OCI-LY7 (cell line): ENCODE measurements at regions not wholly inside any gene's neighbourhood (a gene's known extent, or its start where the extent isn't known, plus 50 kb on each side); places are given as distances from the start of the nearest gene placed in this dataset.

Source experiments
- BruUV-seq: library from RNA; stranded (reverse); fragments of 400-500 nt; replicated peaks from 2 replicates; lab custom pipeline; 2021; lab: Mats Ljungman, UMichigan
- CTCF ChIA-PET: fragments of 300-600 bp; sonication (Branson Sonifier 250); formaldehyde crosslinking; loops from one replicate; lab custom pipeline; 2022; ENCODE audit warnings: antibody characterized with exemption; ENCODE audit not compliant: unreplicated experiment; lab: Charles Lee
- POLR2A ChIA-PET: fragments of 300-600 bp; sonication (Branson Sonifier 250); formaldehyde crosslinking; loops from one replicate; lab custom pipeline; 2022; ENCODE audit warnings: antibody characterized with exemption; lab: Charles Lee
- DNase-seq: peaks from one replicate; pipeline ENCODE4 v3.0.0-alpha.2; 2015; ENCODE audit warnings: low spot score
- H2AFZ ChIP-seq: fragments of 200-600 bp; sonication (generic), shearing (Covaris generic); 2 replicates; pipeline ENCODE4 v1.6.1; 2014; ENCODE audit warnings: mild to moderate bottlenecking, antibody characterized with exemption, low read length, moderate library complexity
- H3K27ac ChIP-seq: fragments of 200-600 bp; sonication (generic); 2 replicates; pipeline ENCODE4 v1.5.1; 2014; ENCODE audit warnings: mixed run types, low read depth, mild to moderate bottlenecking, moderate library complexity, low read length, inconsistent platforms; ENCODE audit not compliant: poor library complexity, severe bottlenecking
- H3K36me3 ChIP-seq: fragments of 200-600 bp; sonication (generic); 2 replicates; pipeline ENCODE4 v1.6.1; 2014; ENCODE audit warnings: mild to moderate bottlenecking, antibody characterized with exemption, low read length, moderate library complexity, mixed read lengths; ENCODE audit not compliant: insufficient read depth
- H3K4me1 ChIP-seq: fragments of 200-600 bp; sonication (generic); 2 replicates; pipeline ENCODE4 v1.5.1; 2014; ENCODE audit warnings: mild to moderate bottlenecking, low read length; ENCODE audit not compliant: insufficient read depth, poor library complexity, severe bottlenecking
- H3K4me2 ChIP-seq: fragments of 200-600 bp; sonication (generic); 2 replicates; pipeline ENCODE4 v1.6.1; 2014; ENCODE audit warnings: mild to moderate bottlenecking, low read length
- H3K4me3 ChIP-seq: fragments of 200-600 bp; sonication (generic); 2 replicates; pipeline ENCODE4 v1.5.1; 2014; ENCODE audit warnings: mild to moderate bottlenecking, low read depth, low read length; ENCODE audit not compliant: poor library complexity, severe bottlenecking
- H3K79me2 ChIP-seq: fragments of 200-600 bp; sonication (generic); 2 replicates; pipeline ENCODE4 v1.6.1; 2016; ENCODE audit warnings: low read depth, mild to moderate bottlenecking, low read length, moderate library complexity, mixed read lengths; ENCODE audit not compliant: insufficient read depth
- H3K9me2 ChIP-seq: fragments of 200-600 bp; sonication (generic); 2 replicates; pipeline ENCODE4 v1.6.1; 2016; ENCODE audit warnings: mild to moderate bottlenecking, low read length, mixed read lengths; ENCODE audit not compliant: insufficient read depth
- H3K9me3 ChIP-seq: fragments of 200-600 bp; sonication (generic); 2 replicates; pipeline ENCODE4 v1.6.1; 2014; ENCODE audit warnings: mild to moderate bottlenecking, mixed run types, low read length, mixed read lengths
- H4K20me1 ChIP-seq: fragments of 200-600 bp; sonication (generic); 2 replicates; pipeline ENCODE4 v1.6.1; 2014; ENCODE audit warnings: mild to moderate bottlenecking, antibody characterized with exemption, low read length, moderate library complexity, mixed read lengths; ENCODE audit not compliant: insufficient read depth
- CTCF ChIP-seq: fragments of 200-600 bp; sonication (generic); conservative IDR thresholded peaks from 2 replicates; pipeline ENCODE4 v1.5.1; 2014; ENCODE audit warnings: mild to moderate bottlenecking, antibody characterized with exemption, low read length, moderate library complexity, mixed read lengths
- EZH2phosphoT487 ChIP-seq: fragments of 200-600 bp; sonication (generic); IDR thresholded peaks from 2 replicates; pipeline ENCODE4 v1.6.1; 2018; ENCODE audit warnings: low read depth, borderline replicate concordance, mild to moderate bottlenecking, mixed run types, antibody characterized with exemption, low read length, moderate library complexity, mixed read lengths
- intact Hi-C: fragments of 100-400 bp; cut with micrococcal nuclease; formaldehyde crosslinking; loops from one replicate; pipeline ENCODE4 v1.10.0; 2022; ENCODE audit not compliant: unreplicated experiment

GRCh38 chrX:122188751-122189150 lies 995.3 kb upstream of the GRIA3 start:
- no TSS peak for BruUV-seq
- H3K4me1 ChIP-seq = no peaks in the 10 kb centered on the region
- no peaks in the 10 kb centered on the region for H4K20me1 ChIP-seq
- no peaks in the 10 kb centered on the region for H3K79me2 ChIP-seq
- intact Hi-C loops = no loop called here
- CTCF ChIA-PET = no interaction called here
- no peak overlapping the region for H2AFZ ChIP-seq
- no peak overlapping the region for H3K4me3 ChIP-seq
- no peak overlapping the region for H3K27ac ChIP-seq
- no peak overlapping the region for H3K4me2 ChIP-seq
- no peak for DNase-seq
- TF ChIP-seq CTCF (no peak), EZH2phosphoT487 (no peak)
- no peaks in the 10 kb centered on the region for H3K9me2 ChIP-seq
- H3K36me3 ChIP-seq = no peaks in the 10 kb centered on the region
- H3K9me3 ChIP-seq = no peaks in the 10 kb centered on the region
- POLR2A ChIA-PET = no interaction called here

DNA sequence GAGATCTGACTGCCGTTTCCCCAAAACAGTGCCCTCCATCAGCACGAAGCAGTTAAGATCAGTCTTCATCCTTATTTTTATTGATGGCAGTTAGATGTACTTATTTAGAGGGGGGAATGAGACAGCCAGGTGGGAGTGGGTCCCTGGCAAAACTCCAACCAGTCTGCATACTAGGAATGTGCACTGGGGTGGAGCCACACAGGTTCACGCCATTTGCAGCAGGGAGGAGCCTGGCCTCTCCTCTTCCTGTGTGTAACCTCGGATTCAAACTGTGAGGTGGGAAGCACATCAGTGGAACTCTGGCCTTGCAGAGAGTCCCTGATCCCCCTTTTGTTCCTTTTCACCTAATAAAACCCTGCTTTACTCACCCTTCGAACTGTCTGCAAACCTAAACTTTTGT lies 987.7 kb upstream of the GRIA3 start:
- ChIA-PET POLR2A (no interaction called here), CTCF (no interaction called here)
- BruUV-seq = no TSS peak
- Histone ChIP-seq H3K27ac (no peak overlapping the region), H3K4me1 (no peaks in the 10 kb centered on the region), H4K20me1 (no peaks in the 10 kb centered on the region), H3K9me3 (no peaks in the 10 kb centered on the region), H3K4me2 (no peak overlapping the region), H3K9me2 (no peaks in the 10 kb centered on the region), H2AFZ (no peak overlapping the region), H3K36me3 (no peaks in the 10 kb centered on the region), H3K4me3 (no peak overlapping the region), H3K79me2 (no peaks in the 10 kb centered on the region)
- TF ChIP-seq EZH2phosphoT487 = no peak
- no peak for TF ChIP-seq CTCF
- DNase-seq = no peak
- intact Hi-C loops = no loop called here

DNA sequence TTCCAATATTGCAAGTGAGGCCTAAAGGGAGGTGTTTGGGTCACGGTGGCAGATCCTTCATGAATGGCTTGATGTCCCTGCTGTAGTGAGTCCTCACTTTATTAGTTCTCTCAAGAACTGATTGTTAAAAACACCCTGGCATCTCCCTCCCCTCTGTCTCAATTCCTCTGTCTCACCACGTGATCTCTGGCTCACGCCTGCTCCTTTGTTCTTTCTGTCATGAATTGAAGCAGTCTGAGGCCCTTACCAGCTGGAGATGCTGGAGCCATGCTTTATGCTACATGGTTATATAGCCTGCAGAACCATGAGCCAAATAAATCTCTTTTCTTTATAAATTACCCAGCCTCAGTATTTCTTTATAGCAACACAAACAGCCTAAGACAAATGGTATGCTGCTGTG lies 980.7 kb upstream of the GRIA3 start:
- Histone ChIP-seq H3K27ac (no peak overlapping the region), H3K9me2 (no peaks in the 10 kb centered on the region), H2AFZ (no peak overlapping the region), H4K20me1 (no peaks in the 10 kb centered on the region), H3K4me1 (no peaks in the 10 kb centered on the region), H3K9me3 (no peaks in the 10 kb centered on the region), H3K4me2 (no peak overlapping the region), H3K79me2 (no peaks in the 10 kb centered on the region), H3K4me3 (no peak overlapping the region), H3K36me3 (no peaks in the 10 kb centered on the region)
- DNase-seq = no peak
- BruUV-seq = no TSS peak
- POLR2A ChIA-PET = no interaction called here
- CTCF ChIA-PET = no interaction called here
- intact Hi-C loops = no loop called here
- no peak for TF ChIP-seq CTCF
